NB4 (cell line): ENCODE measurements at regions not wholly inside any gene's neighbourhood (a gene's known extent, or its start where the extent isn't known, plus 50 kb on each side); places are given as distances from the start of the nearest gene placed in this dataset.

Source experiments
- POLR2A ChIP-seq: IDR thresholded peaks from 2 replicates; pipeline ENCODE4 v1.6.1; 2011; ENCODE audit warnings: mild to moderate bottlenecking; ENCODE audit not compliant: insufficient read length; ENCODE audit errors: extremely low read depth
- TF ChIP-seq, protein P1 (sequence below): IDR thresholded peaks from one replicate; pipeline ENCODE4 v1.5.1; 2012; ENCODE audit warnings: low read depth, low read length

DNA sequence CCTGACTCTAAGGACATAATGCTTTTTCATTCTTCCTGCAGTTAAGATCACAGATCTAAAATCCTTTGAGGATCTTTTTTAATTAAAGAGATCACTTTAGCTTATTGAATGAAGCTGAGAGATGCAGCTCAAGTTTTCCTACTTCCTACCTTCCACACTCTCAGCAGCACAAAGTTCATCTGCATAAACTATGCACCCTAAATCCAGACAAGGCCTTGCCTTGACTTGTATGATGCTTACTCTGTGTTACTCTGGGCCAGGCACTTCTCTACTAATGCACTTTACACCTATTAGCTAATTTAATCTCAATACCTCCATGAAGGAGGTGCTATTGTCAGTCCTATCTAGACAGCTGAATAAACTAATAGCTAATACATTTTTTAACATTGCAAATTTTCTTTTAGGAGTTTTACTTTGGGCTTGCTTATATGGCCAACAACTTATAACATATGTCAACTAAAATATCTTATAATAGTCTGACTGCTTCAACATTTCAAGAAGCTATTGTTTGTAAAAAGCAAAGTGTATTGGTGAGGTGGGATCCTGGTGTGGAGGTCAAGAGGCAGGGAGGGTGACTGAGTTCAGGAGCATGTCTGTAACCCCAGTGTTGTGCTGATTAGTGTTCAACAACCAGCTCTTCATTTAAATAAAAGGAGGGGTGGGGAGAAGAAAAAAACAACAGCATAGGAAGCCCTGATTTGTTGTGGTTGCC lies 172.4 kb upstream of the ATP11B start:
- TF ChIP-seq POLR2A: no peak
- TF ChIP-seq, protein P1, sequence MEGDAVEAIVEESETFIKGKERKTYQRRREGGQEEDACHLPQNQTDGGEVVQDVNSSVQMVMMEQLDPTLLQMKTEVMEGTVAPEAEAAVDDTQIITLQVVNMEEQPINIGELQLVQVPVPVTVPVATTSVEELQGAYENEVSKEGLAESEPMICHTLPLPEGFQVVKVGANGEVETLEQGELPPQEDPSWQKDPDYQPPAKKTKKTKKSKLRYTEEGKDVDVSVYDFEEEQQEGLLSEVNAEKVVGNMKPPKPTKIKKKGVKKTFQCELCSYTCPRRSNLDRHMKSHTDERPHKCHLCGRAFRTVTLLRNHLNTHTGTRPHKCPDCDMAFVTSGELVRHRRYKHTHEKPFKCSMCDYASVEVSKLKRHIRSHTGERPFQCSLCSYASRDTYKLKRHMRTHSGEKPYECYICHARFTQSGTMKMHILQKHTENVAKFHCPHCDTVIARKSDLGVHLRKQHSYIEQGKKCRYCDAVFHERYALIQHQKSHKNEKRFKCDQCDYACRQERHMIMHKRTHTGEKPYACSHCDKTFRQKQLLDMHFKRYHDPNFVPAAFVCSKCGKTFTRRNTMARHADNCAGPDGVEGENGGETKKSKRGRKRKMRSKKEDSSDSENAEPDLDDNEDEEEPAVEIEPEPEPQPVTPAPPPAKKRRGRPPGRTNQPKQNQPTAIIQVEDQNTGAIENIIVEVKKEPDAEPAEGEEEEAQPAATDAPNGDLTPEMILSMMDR: no peak
